HuH-7 (cell line): ENCODE measurements at regions not wholly inside any gene's neighbourhood (a gene's known extent, or its start where the extent isn't known, plus 50 kb on each side); places are given as distances from the start of the nearest gene placed in this dataset.
"Not testable (repeated sequence)": the region's sequence is repeated elsewhere in the genome, so short reads cannot be mapped to it uniquely, and the experiment has no call there.

Experiments
- DNase-seq: peaks from one replicate; pipeline ENCODE4 v3.0.0; 2011; ENCODE audit warnings: low spot score

GRCh38 chr9:31334837-31335528 lies 1049.5 kb upstream of the ACO1 start:
- DNase-seq, result no peak

GRCh38 chr9:31335529-31336234 lies 1048.8 kb upstream of the ACO1 start:
- DNase-seq, result no peak

DNA sequence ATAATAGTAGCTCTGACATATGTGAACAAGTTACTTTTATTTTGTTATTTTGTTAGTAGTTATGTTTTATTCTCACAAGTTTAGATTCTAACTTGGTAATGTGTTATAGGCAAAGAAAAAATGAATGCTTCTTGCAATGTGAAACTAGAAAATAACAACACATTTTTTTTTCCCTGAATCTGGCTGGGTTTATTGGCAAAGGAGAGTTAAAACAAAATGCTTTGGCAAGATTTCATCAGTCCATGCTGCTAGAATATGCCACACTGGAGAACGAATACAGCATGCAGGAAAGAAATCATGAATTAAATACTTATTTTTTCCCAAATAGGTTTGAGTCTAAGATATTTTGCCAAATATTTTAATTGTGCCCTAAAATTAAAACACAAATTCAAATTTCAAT lies 1048.1 kb upstream of the ACO1 start:
- no peak for DNase-seq

DNA sequence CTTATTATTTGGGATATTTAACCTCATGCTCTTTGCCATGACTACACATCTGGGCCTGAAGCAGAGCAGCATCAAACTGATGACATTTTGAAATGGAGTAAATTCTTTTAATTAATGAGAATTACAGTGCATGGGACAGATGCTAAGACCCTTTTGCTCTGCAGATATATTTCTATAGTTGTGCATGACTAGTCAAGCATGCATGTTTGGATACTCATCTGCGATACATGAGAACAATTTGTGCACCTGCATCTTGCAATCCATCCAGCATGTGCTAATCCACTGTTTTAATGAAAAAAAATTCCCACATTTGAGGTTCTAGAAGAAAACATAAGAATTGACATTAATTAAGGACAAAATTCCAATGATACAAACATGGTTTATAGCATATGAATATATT lies 1047.6 kb upstream of the ACO1 start:
- DNase-seq, result no peak

GRCh38 chr9:31347082-31347617 lies 1037.3 kb upstream of the ACO1 start:
- no peak for DNase-seq

DNA sequence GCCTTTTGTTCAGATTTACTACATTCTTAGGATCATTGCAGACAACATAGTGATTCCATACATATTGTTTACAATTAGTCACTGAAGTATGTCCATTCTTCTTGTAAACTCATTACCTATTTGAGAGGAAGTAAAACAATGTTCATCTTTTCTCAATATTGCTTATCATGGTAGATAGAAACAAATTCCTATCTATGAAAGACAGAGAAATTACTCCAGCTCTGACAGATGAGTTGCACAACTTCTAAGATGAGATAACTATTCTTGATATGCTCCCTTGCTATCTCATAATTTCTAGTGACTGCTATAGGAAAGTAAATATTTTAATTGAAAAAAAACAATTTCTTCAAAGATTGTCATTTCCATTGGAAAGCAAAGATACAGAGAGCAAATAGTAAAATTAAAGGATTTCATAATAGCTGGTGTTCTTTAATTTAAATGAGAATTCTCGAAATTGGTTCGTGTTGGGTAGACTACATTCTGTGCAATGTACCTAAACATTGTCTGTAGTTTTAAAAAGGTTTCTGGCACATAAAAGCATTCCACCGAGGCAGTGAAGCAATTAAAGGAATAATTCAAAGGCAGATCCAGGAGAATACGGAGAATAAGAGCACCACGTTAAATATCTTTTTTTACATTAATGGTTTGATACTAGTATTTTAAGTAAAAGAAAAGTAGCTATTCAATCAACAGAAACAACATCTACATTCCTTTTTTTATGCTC lies 1029.1 kb upstream of the ACO1 start:
- no peak for DNase-seq

DNA sequence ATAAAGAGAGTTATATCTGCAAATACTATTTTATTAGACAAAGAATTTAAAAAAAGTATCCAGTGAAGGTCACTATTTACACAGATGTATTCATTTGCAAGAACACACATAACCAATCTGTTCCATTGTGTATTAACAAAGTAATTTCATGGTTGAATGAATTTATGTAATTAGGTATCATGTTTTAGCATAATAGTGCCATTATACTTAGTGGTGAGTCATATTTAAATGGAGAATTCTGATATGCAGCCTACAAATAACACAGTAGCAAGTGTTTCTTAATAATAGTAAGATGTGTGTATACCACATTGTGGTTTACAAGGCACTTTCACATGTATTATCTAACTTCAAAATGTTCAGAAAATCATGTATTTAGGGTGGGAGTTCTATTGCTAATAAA lies 1028.5 kb upstream of the ACO1 start:
- DNase-seq, result no peak

GRCh38 chr9:31359071-31359470 lies 1025.4 kb upstream of the ACO1 start:
- no peak for DNase-seq

- DNase-seq, result no peak
Measured at GRCh38 chr9:31364171-31364570, 1020.3 kb upstream of the ACO1 start.

DNA sequence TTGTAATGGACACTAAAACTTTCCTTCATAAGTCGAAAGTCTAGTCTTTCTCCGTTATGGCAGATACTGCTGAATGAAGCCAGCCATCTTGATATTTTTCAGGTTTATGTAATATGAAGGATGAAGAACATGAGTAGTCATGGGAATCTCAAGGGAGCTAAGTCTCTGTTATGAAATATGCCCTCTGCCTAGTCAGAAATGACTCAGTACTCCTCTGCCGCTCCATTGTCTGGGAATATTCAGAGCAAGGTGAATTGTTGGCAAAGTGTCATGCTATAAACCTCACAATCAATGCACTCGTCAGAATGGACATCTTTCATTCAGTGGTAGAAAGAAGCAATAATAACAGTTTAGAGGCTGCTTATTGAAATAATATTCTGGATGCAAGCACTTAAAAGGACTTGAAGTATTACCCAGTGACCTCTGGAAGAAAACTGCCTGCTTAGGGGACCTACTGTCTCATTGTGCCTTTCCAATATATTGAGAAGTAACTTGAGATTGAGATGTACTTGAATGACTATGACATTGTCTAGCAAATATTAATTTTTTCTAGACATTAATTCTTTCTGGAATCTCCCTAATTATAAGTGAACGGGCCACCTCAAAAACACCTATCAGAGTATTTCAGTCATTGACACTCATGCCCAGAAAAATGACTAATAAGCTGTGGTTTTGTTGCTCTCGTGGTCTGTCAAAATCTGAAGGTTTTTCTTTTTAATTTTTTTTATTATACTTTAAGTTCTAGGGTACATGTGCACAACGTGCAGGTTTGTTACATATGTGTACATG lies 1011.5 kb upstream of the ACO1 start:
- no peak for DNase-seq

GRCh38 chr9:31377358-31377757 lies 1007.1 kb upstream of the ACO1 start:
- DNase-seq, result no peak

DNA sequence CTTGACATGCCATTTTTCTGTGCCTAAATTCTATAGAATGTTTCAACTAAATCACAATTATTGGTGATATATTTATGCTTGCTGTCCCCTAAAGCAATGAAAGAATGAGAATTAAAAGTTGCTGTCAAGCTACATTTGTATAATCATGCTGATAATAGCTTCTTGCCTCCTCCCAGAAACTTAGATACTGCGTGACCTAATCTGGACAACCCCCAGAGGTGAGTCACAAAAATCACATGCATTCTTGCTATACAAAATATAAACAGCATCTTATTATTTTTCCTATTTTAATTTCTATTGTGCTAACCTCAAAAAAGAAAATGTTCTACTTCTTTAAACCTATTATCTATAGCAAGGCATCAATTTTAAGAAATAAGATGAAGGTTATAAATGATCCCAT lies 995.8 kb upstream of the ACO1 start:
- DNase-seq, result no peak

DNA sequence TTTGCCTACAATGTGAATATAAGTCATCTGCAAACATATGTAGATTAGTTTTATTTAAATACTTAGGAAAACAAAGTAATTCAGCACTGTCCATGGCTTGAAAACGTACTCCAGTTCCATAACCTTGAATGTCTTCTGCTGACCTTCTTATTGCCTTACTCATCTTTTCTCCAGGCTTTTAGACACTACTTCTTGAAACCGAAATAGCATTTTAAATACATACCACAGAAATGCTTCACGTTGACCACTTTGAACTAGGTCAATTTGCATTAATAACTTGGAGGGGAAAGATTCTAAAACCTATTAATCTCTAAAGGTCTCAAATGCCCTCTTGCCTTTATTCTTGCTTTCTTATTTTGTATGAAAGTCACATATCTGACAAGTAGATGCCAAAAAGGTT lies 995.4 kb upstream of the ACO1 start:
- DNase-seq, result no peak

GRCh38 chr9:31390403-31391025 lies 993.9 kb upstream of the ACO1 start:
- DNase-seq, result no peak

DNA sequence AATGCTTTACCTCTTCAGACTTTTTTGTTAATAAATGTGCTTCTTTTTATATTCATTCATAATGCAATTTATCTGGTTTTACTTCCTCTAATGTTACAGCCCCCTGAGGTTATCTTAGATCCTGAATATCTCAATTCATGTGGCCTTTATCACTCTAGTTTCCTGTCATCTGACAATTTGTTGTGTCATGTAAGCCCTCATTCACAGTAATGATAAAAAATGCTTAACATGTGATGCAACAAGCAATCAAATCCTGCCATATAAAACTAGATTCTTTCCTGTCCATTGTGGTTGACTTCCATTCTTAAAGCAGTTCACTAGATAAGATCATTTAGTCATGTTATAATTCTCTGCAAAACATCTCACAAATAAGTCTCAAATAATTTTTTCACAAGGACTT lies 991.2 kb upstream of the ACO1 start:
- DNase-seq, result no peak

GRCh38 chr9:31394015-31394473 lies 990.4 kb upstream of the ACO1 start:
- no peak for DNase-seq

DNA sequence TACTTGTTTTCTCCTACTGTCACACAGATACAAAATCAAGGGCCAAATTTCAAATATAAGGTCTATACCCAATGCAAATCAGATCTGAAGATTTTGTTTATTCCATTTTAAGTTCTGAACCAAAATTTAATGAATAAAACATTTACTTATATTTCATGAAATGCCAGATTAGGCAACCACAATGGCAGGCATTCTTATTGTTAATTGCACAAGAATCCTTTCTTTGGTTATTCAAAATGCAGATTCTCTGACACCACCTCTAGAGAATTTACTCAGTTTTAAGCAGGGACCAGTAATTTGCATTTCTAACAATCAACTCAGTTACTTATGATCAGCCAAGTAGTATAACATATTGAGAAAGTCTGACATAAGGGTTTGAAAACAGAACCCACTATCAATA lies 972.4 kb upstream of the ACO1 start:
- no peak for DNase-seq

GRCh38 chr9:31415164-31415563 lies 969.3 kb upstream of the ACO1 start:
- DNase-seq, result no peak

- DNase-seq, result no peak
Measured at GRCh38 chr9:31418419-31418818, 966.0 kb upstream of the ACO1 start.

- DNase-seq, result not testable (repeated sequence)
Measured at GRCh38 chr9:31443630-31444457, 940.6 kb upstream of the ACO1 start.

- no peak for DNase-seq
Measured at GRCh38 chr9:31445357-31445756, 939.1 kb upstream of the ACO1 start.
